H9 (cell line): ENCODE measurements at regions not wholly inside any gene's neighbourhood (a gene's known extent, or its start where the extent isn't known, plus 50 kb on each side); places are given as distances from the start of the nearest gene placed in this dataset.

Source experiments
- DNase-seq: peaks from one replicate; pipeline ENCODE4 v3.0.0-alpha.2; 2017
- H2AFZ ChIP-seq: one replicate; pipeline ENCODE4 v1.6.1; 2013; ENCODE audit warnings: mild to moderate bottlenecking, low read length, control low read depth, moderate library complexity
- H2AK5ac ChIP-seq: 2 replicates; pipeline ENCODE4 v1.6.1; 2013; ENCODE audit warnings: low read length, control low read depth, mixed read lengths; ENCODE audit not compliant: insufficient read length
- H2BK120ac ChIP-seq: one replicate; pipeline ENCODE4 v1.6.1; 2013; ENCODE audit warnings: low read depth, mild to moderate bottlenecking, low read length, control low read depth, inconsistent platforms; ENCODE audit not compliant: poor library complexity, severe bottlenecking
- H2BK12ac ChIP-seq: 2 replicates; pipeline ENCODE4 v1.6.1; 2013; ENCODE audit warnings: low read length, control low read depth, mixed read lengths, low read depth; ENCODE audit not compliant: insufficient read length
- H2BK15ac ChIP-seq: 2 replicates; pipeline ENCODE4 v1.6.1; 2013; ENCODE audit warnings: low read depth, low read length, control low read depth
- H2BK20ac ChIP-seq: one replicate; pipeline ENCODE4 v1.6.1; 2013; ENCODE audit warnings: low read depth, mild to moderate bottlenecking, low read length, control low read depth, inconsistent platforms; ENCODE audit not compliant: poor library complexity, severe bottlenecking
- H2BK5ac ChIP-seq: 2 replicates; pipeline ENCODE4 v1.6.1; 2013; ENCODE audit warnings: low read length, control low read depth, mixed read lengths; ENCODE audit not compliant: insufficient read length
- H3K14ac ChIP-seq: 2 replicates; pipeline ENCODE4 v1.6.1; 2013; ENCODE audit warnings: low read length, control low read depth; ENCODE audit not compliant: insufficient read depth
- H3K18ac ChIP-seq: 2 replicates; pipeline ENCODE4 v1.6.1; 2013; ENCODE audit warnings: low read depth, mild to moderate bottlenecking, mixed read lengths, low read length, control low read depth; ENCODE audit not compliant: insufficient read length
- H3K23ac ChIP-seq: 2 replicates; pipeline ENCODE4 v1.6.1; 2013; ENCODE audit warnings: low read length, control low read depth, mixed read lengths, low read depth; ENCODE audit not compliant: insufficient read length
- H3K23me2 ChIP-seq: 2 replicates; pipeline ENCODE4 v1.6.1; 2013; ENCODE audit warnings: low read depth, mild to moderate bottlenecking, mixed read lengths, low read length, control low read depth; ENCODE audit not compliant: insufficient read length, poor library complexity, severe bottlenecking
- H3K27ac ChIP-seq: 2 replicates; pipeline ENCODE4 v1.5.1; 2013; ENCODE audit warnings: low read length, control low read depth, mixed read lengths, low read depth; ENCODE audit not compliant: insufficient read length
- H3K27me3 ChIP-seq: 2 replicates; pipeline ENCODE4 v1.6.1; 2013; ENCODE audit warnings: low read length, control low read depth, inconsistent platforms; ENCODE audit not compliant: insufficient read depth
- H3K4ac ChIP-seq: 2 replicates; pipeline ENCODE4 v1.6.1; 2013; ENCODE audit warnings: low read depth, mild to moderate bottlenecking, control low read depth, inconsistent platforms, low read length, moderate library complexity
- H3K4me1 ChIP-seq: 2 replicates; pipeline ENCODE4 v1.6.1; 2013; ENCODE audit warnings: low read length, control low read depth, inconsistent platforms; ENCODE audit not compliant: insufficient read depth
- H3K4me2 ChIP-seq: 2 replicates; pipeline ENCODE4 v1.6.1; 2013; ENCODE audit warnings: low read length, control low read depth, mixed read lengths; ENCODE audit not compliant: insufficient read length, insufficient read depth
- H3K56ac ChIP-seq: 2 replicates; pipeline ENCODE4 v1.6.1; 2013; ENCODE audit warnings: low read depth, mild to moderate bottlenecking, mixed read lengths, low read length, control low read depth; ENCODE audit not compliant: insufficient read length
- H3K79me1 ChIP-seq: 2 replicates; pipeline ENCODE4 v1.6.1; 2013; ENCODE audit warnings: low read depth, mild to moderate bottlenecking, moderate library complexity, low read length, control low read depth, inconsistent platforms; ENCODE audit not compliant: insufficient read depth, poor library complexity, severe bottlenecking
- H3K79me2 ChIP-seq: 2 replicates; pipeline ENCODE4 v1.6.1; 2013; ENCODE audit warnings: low read length, control low read depth, inconsistent platforms; ENCODE audit not compliant: insufficient read depth
- H3K9ac ChIP-seq: 2 replicates; pipeline ENCODE4 v1.6.1; 2013; ENCODE audit warnings: low read length, control low read depth, mixed read lengths; ENCODE audit not compliant: insufficient read length; ENCODE audit errors: extremely low read depth
- H3K9me3 ChIP-seq: one replicate; pipeline ENCODE4 v1.6.1; 2013; ENCODE audit warnings: low read depth, low read length, inconsistent platforms; ENCODE audit not compliant: control insufficient read depth
- H3T11ph ChIP-seq: one replicate; pipeline ENCODE4 v1.6.1; 2013; ENCODE audit warnings: mild to moderate bottlenecking, low read length, control low read depth, inconsistent platforms
- H4K20me1 ChIP-seq: one replicate; pipeline ENCODE4 v1.6.1; 2013; ENCODE audit not compliant: control insufficient read depth, insufficient read length, insufficient read depth
- H4K5ac ChIP-seq: 2 replicates; pipeline ENCODE4 v1.6.1; 2013; ENCODE audit warnings: low read depth, mild to moderate bottlenecking, mixed read lengths, low read length, control low read depth; ENCODE audit not compliant: insufficient read length
- H4K8ac ChIP-seq: replicated peaks from 2 replicates; pipeline ENCODE4 v1.6.1; 2013; ENCODE audit warnings: low read length, control low read depth, mixed read lengths, low read depth; ENCODE audit not compliant: insufficient read length
- H4K91ac ChIP-seq: 2 replicates; pipeline ENCODE4 v1.6.1; 2013; ENCODE audit warnings: low read depth, mild to moderate bottlenecking, moderate library complexity, mixed read lengths, low read length, control low read depth; ENCODE audit not compliant: insufficient read length
- H3K27ac Mint-ChIP-seq, 3 experiments: 2 replicates in 2 of 3; 3 replicates in 1 of 3; pipeline ENCODE4 v1.8.0; 2020 to 2021; ENCODE audit warnings: mixed read lengths in 3 of 3, mild to moderate bottlenecking in 1 of 3, moderate library complexity in 1 of 3
- H3K27me3 Mint-ChIP-seq: 2 replicates; pipeline ENCODE4 v1.8.0; 2021; ENCODE audit warnings: low read depth, mild to moderate bottlenecking, moderate library complexity, mixed read lengths
- H3K36me3 Mint-ChIP-seq, 3 experiments: 2 replicates in 2 of 3; 3 replicates in 1 of 3; pipeline ENCODE4 v1.8.0; 2020 to 2021; ENCODE audit warnings: low read depth in 3 of 3, mixed read lengths in 3 of 3; ENCODE audit not compliant: insufficient read depth in 1 of 3
- H3K4me1 Mint-ChIP-seq, 2 experiments: 2 replicates each; pipeline ENCODE4 v1.8.0; 2020; ENCODE audit warnings: mixed read lengths in 2 of 2
- H3K4me3 Mint-ChIP-seq, 2 experiments: 2 replicates in 1 of 2; 3 replicates in 1 of 2; pipeline ENCODE4 v1.8.0; 2020 to 2021; ENCODE audit warnings: mild to moderate bottlenecking in 2 of 2, mixed read lengths in 2 of 2, moderate library complexity in 1 of 2
- H3K9me3 Mint-ChIP-seq, 2 experiments: 2 replicates in 1 of 2; 3 replicates in 1 of 2; pipeline ENCODE4 v1.8.0; 2020; ENCODE audit warnings: mild to moderate bottlenecking in 2 of 2, mixed read lengths in 2 of 2, moderate library complexity in 1 of 2
- WGBS: extraction: QIAGEN DNeasy Blood & Tissue Kit; methylation state at CpG from one replicate; pipeline ENCODE4 v1.1.7; 2013; ENCODE audit warnings: missing lambda C conversion rate, low lambda C conversion rate, mixed read lengths; ENCODE audit not compliant: insufficient read length; ENCODE audit errors: extremely low coverage; 5-methylcytosine and 5-hydroxymethylcytosine counted together
- TF ChIP-seq, protein P1 (sequence below): fragments of 200-600 bp; sonication (generic); conservative IDR thresholded peaks from 3 replicates; pipeline ENCODE4 v1.8.0; 2021; ENCODE audit warnings: antibody characterized with exemption, mild to moderate bottlenecking

DNA sequence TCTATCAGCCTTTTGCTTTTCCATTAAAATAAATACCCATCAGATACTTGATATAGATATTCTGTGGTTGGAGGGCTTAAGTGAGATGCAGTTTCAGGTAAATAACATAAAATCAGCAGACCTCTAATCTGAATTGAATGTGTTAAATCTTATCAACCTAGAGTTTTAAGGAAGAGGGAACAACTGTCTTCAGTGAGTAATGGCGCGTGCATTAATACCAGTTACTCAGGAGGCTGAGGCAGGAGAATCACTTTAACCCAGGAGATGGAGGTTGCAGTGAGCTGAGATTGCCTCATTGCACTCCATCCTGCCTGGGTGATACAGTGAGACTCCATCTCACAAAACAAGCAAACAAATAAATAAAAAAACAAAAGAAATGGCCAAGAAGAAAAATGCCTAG, 54.3 kb downstream of the FAT4 start:
- H3K4me1 Mint-ChIP-seq = peaks cover 3 to 6% of the 10 kb centered on the region in 2 experiments; a peak in 3 of 4 replicates
- H3T11ph ChIP-seq = no peak overlapping the region
- no peaks in the 10 kb centered on the region for H4K20me1 ChIP-seq
- no peak overlapping the region for H3K27ac ChIP-seq
- H3K56ac ChIP-seq = no peak overlapping the region
- no peak overlapping the region for H2BK120ac ChIP-seq
- H4K8ac ChIP-seq = no peak overlapping the region
- no peak overlapping the region for H2AK5ac ChIP-seq
- no peak overlapping the region for H3K27ac Mint-ChIP-seq
- no peak overlapping the region for H3K14ac ChIP-seq
- WGBS = no CpG with 5 or more reads among the region's 2 CpGs
- H3K4me1 ChIP-seq = no peaks in the 10 kb centered on the region
- H3K23ac ChIP-seq = no peak overlapping the region
- no peak overlapping the region for H3K4me2 ChIP-seq
- peaks cover 0 to 4% (median 0%) of the 10 kb centered on the region in 3 experiments; a peak in 1 of 7 replicates for H3K36me3 Mint-ChIP-seq
- TF ChIP-seq, protein P1, sequence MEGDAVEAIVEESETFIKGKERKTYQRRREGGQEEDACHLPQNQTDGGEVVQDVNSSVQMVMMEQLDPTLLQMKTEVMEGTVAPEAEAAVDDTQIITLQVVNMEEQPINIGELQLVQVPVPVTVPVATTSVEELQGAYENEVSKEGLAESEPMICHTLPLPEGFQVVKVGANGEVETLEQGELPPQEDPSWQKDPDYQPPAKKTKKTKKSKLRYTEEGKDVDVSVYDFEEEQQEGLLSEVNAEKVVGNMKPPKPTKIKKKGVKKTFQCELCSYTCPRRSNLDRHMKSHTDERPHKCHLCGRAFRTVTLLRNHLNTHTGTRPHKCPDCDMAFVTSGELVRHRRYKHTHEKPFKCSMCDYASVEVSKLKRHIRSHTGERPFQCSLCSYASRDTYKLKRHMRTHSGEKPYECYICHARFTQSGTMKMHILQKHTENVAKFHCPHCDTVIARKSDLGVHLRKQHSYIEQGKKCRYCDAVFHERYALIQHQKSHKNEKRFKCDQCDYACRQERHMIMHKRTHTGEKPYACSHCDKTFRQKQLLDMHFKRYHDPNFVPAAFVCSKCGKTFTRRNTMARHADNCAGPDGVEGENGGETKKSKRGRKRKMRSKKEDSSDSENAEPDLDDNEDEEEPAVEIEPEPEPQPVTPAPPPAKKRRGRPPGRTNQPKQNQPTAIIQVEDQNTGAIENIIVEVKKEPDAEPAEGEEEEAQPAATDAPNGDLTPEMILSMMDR = no peak
- H3K27me3 ChIP-seq = no peaks in the 10 kb centered on the region
- H4K5ac ChIP-seq = no peak overlapping the region
- no peaks in the 10 kb centered on the region for H3K9me3 ChIP-seq
- no peak overlapping the region for H3K9ac ChIP-seq
- H4K91ac ChIP-seq = no peak overlapping the region
- H3K18ac ChIP-seq = no peak overlapping the region
- H3K27me3 Mint-ChIP-seq = no peaks in the 10 kb centered on the region
- H2BK12ac ChIP-seq = no peak overlapping the region
- H3K23me2 ChIP-seq = no peaks in the 10 kb centered on the region
- no peak overlapping the region for H3K4me3 Mint-ChIP-seq
- H3K9me3 Mint-ChIP-seq = no peaks in the 10 kb centered on the region; a peak in 1 of 5 replicates
- no peak for DNase-seq
- H2BK5ac ChIP-seq = no peak overlapping the region
- no peaks in the 10 kb centered on the region for H3K79me2 ChIP-seq
- H2BK20ac ChIP-seq = no peak overlapping the region
- no peaks in the 10 kb centered on the region for H3K79me1 ChIP-seq
- no peak overlapping the region for H3K4ac ChIP-seq
- H2BK15ac ChIP-seq = no peak overlapping the region
- no peak overlapping the region for H2AFZ ChIP-seq
